ENCODE measurements at regions not wholly inside any gene's neighbourhood (a gene's known extent, or its start where the extent isn't known, plus 50 kb on each side); places are given as distances from the start of the nearest gene placed in this dataset.

GRCh38 chr16:73840728-73841127 lies 455.9 kb upstream of the PSMD7 start:
- Histone ChIP-seq H3K4me2 (ENCODE audit: insufficient read depth, low read length) (no peak overlapping the region), H3K79me2 (ENCODE audit: insufficient read depth, low read length) (no peaks in the 10 kb centered on the region), H3K9me3 (ENCODE audit: low read depth, low read length) (no peaks in the 10 kb centered on the region), H3K27ac (ENCODE audit: low read depth, low read length) (no peak overlapping the region), H4K20me1 (ENCODE audit: insufficient read depth, low read length) (no peaks in the 10 kb centered on the region), H2AFZ (ENCODE audit: low read length) (no peak overlapping the region), H3K27me3 (ENCODE audit: insufficient read depth, low read length) (no peaks in the 10 kb centered on the region), H3K4me3 (ENCODE audit: insufficient read depth, low read length) (no peak overlapping the region), H3K4me1 (ENCODE audit: insufficient read depth, low read length) (no peaks in the 10 kb centered on the region), H3K36me3 (ENCODE audit: insufficient read depth, low read length) (no peaks in the 10 kb centered on the region)
- DNase-seq (ENCODE audit: insufficient read length, low spot score, missing footprints): no peak
- TF ChIP-seq CTCF (IDR thresholded peaks at IDR 0.05; ENCODE audit: extremely low read depth, low read depth, low read length): no peak

- no peak for TF ChIP-seq CTCF (IDR thresholded peaks at IDR 0.05; ENCODE audit: extremely low read depth, low read depth, low read length)
- no peaks in the 10 kb centered on the region for H3K4me1 ChIP-seq (ENCODE audit: insufficient read depth, low read length)
Measured at GRCh38 chr16:73831220-73831619, 465.4 kb upstream of the PSMD7 start.

DNA sequence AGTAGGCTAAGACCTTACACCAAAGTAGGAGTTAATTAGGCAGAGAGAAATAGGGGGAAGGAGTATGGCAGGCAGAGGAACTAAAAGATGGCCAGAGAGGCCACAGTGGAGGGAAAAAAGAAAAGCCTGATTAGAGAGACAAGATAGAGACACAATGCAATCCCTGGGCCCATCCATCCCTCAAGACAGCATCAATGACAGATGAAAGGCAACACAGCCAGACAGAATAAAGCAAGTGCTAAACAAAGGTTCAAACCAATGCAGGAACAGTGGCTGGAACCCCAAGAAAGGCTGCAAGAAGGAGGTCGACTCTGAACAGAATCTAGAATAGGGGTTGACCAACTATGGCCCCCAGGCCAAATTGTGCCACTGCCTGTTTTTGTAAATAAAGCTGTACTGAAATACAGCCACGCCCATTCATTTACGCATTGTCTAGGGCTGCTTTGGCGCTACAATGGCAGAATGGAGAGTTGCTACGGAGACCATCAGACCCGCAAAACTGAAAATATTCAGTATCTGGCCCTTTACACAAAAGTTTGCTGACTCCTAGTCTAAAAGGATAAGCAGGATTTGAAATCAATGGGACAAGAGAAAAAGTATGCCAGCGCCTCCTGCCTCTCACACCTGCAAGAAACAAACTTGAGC lies 473.3 kb upstream of the PSMD7 start:
- H4K20me1 ChIP-seq (ENCODE audit: insufficient read depth, low read length): no peaks in the 10 kb centered on the region
- H2AFZ ChIP-seq (ENCODE audit: low read length): no peak overlapping the region
- H3K4me3 ChIP-seq (ENCODE audit: insufficient read depth, low read length): no peak overlapping the region
- no peak for DNase-seq (ENCODE audit: insufficient read length, low spot score, missing footprints)
- H3K4me2 ChIP-seq (ENCODE audit: insufficient read depth, low read length): no peak overlapping the region
- H3K27me3 ChIP-seq (ENCODE audit: insufficient read depth, low read length): no peaks in the 10 kb centered on the region
- H3K4me1 ChIP-seq (ENCODE audit: insufficient read depth, low read length): no peaks in the 10 kb centered on the region
- H3K27ac ChIP-seq (ENCODE audit: low read depth, low read length): no peak overlapping the region
- no peaks in the 10 kb centered on the region for H3K79me2 ChIP-seq (ENCODE audit: insufficient read depth, low read length)
- no peak for TF ChIP-seq CTCF (IDR thresholded peaks at IDR 0.05; ENCODE audit: extremely low read depth, low read depth, low read length)
- H3K9me3 ChIP-seq (ENCODE audit: low read depth, low read length): peaks cover 2% of the 10 kb centered on the region
- H3K36me3 ChIP-seq (ENCODE audit: insufficient read depth, low read length): no peaks in the 10 kb centered on the region

More at GRCh38 chr16:73831220-73831619, 465.4 kb upstream of the PSMD7 start:
- no peak for DNase-seq (ENCODE audit: insufficient read length, low spot score, missing footprints)
- Histone ChIP-seq H3K27ac (ENCODE audit: low read depth, low read length) (no peak overlapping the region), H3K27me3 (ENCODE audit: insufficient read depth, low read length) (no peaks in the 10 kb centered on the region), H3K4me2 (ENCODE audit: insufficient read depth, low read length) (no peak overlapping the region), H4K20me1 (ENCODE audit: insufficient read depth, low read length) (no peaks in the 10 kb centered on the region), H3K9me3 (ENCODE audit: low read depth, low read length) (no peaks in the 10 kb centered on the region), H3K36me3 (ENCODE audit: insufficient read depth, low read length) (no peaks in the 10 kb centered on the region), H3K79me2 (ENCODE audit: insufficient read depth, low read length) (no peaks in the 10 kb centered on the region), H2AFZ (ENCODE audit: low read length) (no peak overlapping the region), H3K4me3 (ENCODE audit: insufficient read depth, low read length) (no peak overlapping the region)

DNA sequence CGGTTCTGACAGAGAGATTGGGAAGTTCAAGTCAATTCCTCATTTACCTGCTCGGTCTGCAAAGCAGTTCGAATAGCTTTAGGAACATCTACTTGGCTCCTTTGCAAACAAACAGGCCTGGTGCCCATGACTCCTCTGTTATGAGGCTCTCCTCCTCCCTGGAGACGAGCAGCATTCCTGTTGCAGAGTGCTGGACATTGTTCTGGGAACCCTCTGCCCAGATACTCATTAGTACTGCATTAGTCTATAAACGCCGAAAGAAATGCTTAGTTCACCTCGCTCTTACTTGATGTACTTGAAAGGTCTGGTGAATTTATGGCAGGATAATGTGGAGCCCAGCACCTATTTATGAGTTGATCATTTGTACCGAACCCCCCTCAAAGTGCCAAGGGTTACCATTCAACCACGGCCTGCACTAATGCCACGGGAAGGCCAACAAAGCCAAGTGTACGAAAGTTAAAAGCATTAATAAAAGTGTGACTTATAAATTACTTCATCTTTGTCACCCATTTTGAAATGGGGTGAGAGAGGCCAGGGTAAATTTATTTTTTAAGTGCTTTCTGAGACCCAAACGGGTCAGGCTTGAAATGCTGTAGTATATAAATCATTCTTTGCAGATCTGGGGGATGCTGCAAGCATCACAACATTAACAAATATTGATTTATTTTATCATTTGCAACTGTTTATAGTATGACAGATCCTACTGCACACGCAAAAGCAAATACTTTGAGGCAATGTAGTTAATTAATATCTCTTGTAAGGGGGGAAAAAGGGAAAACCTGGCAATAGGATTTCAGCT lies 478.9 kb upstream of the PSMD7 start:
- no peaks in the 10 kb centered on the region for H3K27me3 ChIP-seq (ENCODE audit: insufficient read depth, low read length)
- TF ChIP-seq CTCF (IDR thresholded peaks at IDR 0.05; ENCODE audit: extremely low read depth, low read depth, low read length): no peak
- H3K9me3 ChIP-seq (ENCODE audit: low read depth, low read length): peaks cover 2% of the 10 kb centered on the region
- no peaks in the 10 kb centered on the region for H3K4me1 ChIP-seq (ENCODE audit: insufficient read depth, low read length)
- no peak overlapping the region for H3K27ac ChIP-seq (ENCODE audit: low read depth, low read length)
- H3K4me2 ChIP-seq (ENCODE audit: insufficient read depth, low read length): no peak overlapping the region
- H3K79me2 ChIP-seq (ENCODE audit: insufficient read depth, low read length): no peaks in the 10 kb centered on the region
- no peak overlapping the region for H2AFZ ChIP-seq (ENCODE audit: low read length)
- no peaks in the 10 kb centered on the region for H3K36me3 ChIP-seq (ENCODE audit: insufficient read depth, low read length)
- DNase-seq (ENCODE audit: insufficient read length, low spot score, missing footprints): no peak
- H4K20me1 ChIP-seq (ENCODE audit: insufficient read depth, low read length): no peaks in the 10 kb centered on the region
- H3K4me3 ChIP-seq (ENCODE audit: insufficient read depth, low read length): no peak overlapping the region
